HFFc6 (cell line): ENCODE measurements at regions not wholly inside any gene's neighbourhood (a gene's known extent, or its start where the extent isn't known, plus 50 kb on each side); places are given as distances from the start of the nearest gene placed in this dataset.

Experiments used
- DNase-seq: peaks from one replicate; pipeline ENCODE4 v3.0.0-alpha.2; 2018
- H3K27ac Mint-ChIP-seq: 2 replicates; pipeline ENCODE4 v1.8.0; 2020; ENCODE audit warnings: mild to moderate bottlenecking, mixed read lengths
- H3K27me3 Mint-ChIP-seq: 2 replicates; pipeline ENCODE4 v1.8.0; 2021; ENCODE audit warnings: mild to moderate bottlenecking, moderate library complexity, mixed read lengths; ENCODE audit not compliant: insufficient read depth
- H3K36me3 Mint-ChIP-seq: 2 replicates; pipeline ENCODE4 v1.8.0; 2021; ENCODE audit warnings: low read depth, mixed read lengths
- H3K4me1 Mint-ChIP-seq: 2 replicates; pipeline ENCODE4 v1.8.0; 2020; ENCODE audit warnings: low read depth, mixed read lengths
- H3K4me3 Mint-ChIP-seq: 2 replicates; pipeline ENCODE4 v1.8.0; 2020; ENCODE audit warnings: mild to moderate bottlenecking, moderate library complexity, mixed read lengths
- H3K9me3 Mint-ChIP-seq: 2 replicates; pipeline ENCODE4 v1.8.0; 2020; ENCODE audit warnings: mild to moderate bottlenecking, mixed read lengths
- CTCF ChIP-seq: fragments of 200-600 bp; sonication (generic); IDR thresholded peaks from 2 replicates; pipeline ENCODE4 v1.5.0; 2021; ENCODE audit warnings: antibody characterized with exemption, mild to moderate bottlenecking

- Mint-ChIP-seq H3K4me1 (peaks cover 25% of the 10 kb centered on the region), H3K9me3 (no peaks in the 10 kb centered on the region), H3K4me3 (no peak overlapping the region), H3K27me3 (no peaks in the 10 kb centered on the region), H3K27ac (peak overlapping the region; percentile 51), H3K36me3 (no peaks in the 10 kb centered on the region)
- peak; percentile 47 for DNase-seq
- peak; percentile 72 for TF ChIP-seq CTCF
Observed at GRCh38 chr2:150097901-150098531, 389.5 kb downstream of the RND3 start.

GRCh38 chr2:150097402-150097801 is 390.1 kb downstream of the RND3 start:
- H3K9me3 Mint-ChIP-seq: no peaks in the 10 kb centered on the region
- H3K4me1 Mint-ChIP-seq: peaks cover 25% of the 10 kb centered on the region
- H3K27me3 Mint-ChIP-seq: no peaks in the 10 kb centered on the region
- H3K4me3 Mint-ChIP-seq: no peak overlapping the region
- TF ChIP-seq CTCF: no peak
- H3K27ac Mint-ChIP-seq: peak overlapping the region; percentile 51; the same call in 1 of the 2 replicates
- H3K36me3 Mint-ChIP-seq: no peaks in the 10 kb centered on the region
- DNase-seq: no peak

- Mint-ChIP-seq H3K4me1 (peaks cover 25% of the 10 kb centered on the region), H3K27ac (no peak overlapping the region), H3K27me3 (no peaks in the 10 kb centered on the region), H3K9me3 (no peaks in the 10 kb centered on the region), H3K4me3 (no peak overlapping the region), H3K36me3 (no peaks in the 10 kb centered on the region)
- TF ChIP-seq CTCF: no peak
- DNase-seq: no peak
Observed at GRCh38 chr2:150095361-150096095, 391.9 kb downstream of the RND3 start.

GRCh38 chr2:150091846-150092245 is 395.6 kb downstream of the RND3 start:
- Mint-ChIP-seq H3K4me3 (no peak overlapping the region), H3K9me3 (no peaks in the 10 kb centered on the region), H3K36me3 (no peaks in the 10 kb centered on the region), H3K27me3 (no peaks in the 10 kb centered on the region; the same call in 1 of the 2 replicates), H3K4me1 (peaks cover 17% of the 10 kb centered on the region), H3K27ac (no peak overlapping the region)
- TF ChIP-seq CTCF: no peak
- DNase-seq: no peak

GRCh38 chr2:150090031-150090430 is 397.4 kb downstream of the RND3 start:
- TF ChIP-seq CTCF: no peak

More at GRCh38 chr2:150090031-150090430, 397.4 kb downstream of the RND3 start:
- Mint-ChIP-seq H3K27me3 (no peaks in the 10 kb centered on the region; the same call in 1 of the 2 replicates), H3K36me3 (no peaks in the 10 kb centered on the region), H3K4me3 (no peak overlapping the region), H3K27ac (no peak overlapping the region), H3K9me3 (no peaks in the 10 kb centered on the region), H3K4me1 (peaks cover 8% of the 10 kb centered on the region)
- DNase-seq: no peak
